Mesothelial cell of epicardium (in vitro differentiated cells): ENCODE measurements at regions not wholly inside any gene's neighbourhood (a gene's known extent, or its start where the extent isn't known, plus 50 kb on each side); places are given as distances from the start of the nearest gene placed in this dataset.

Experiments used
- DNase-seq, 2 experiments: peaks; one replicate each; pipeline ENCODE4 v3.0.0; 2021; ENCODE audit warnings: low spot score in 2 of 2; ENCODE audit not compliant: unreplicated experiment in 2 of 2
- H3K27ac Mint-ChIP-seq: 2 replicates; pipeline ENCODE4 v1.8.0; 2021; ENCODE audit warnings: mixed read lengths
- H3K27me3 Mint-ChIP-seq: 2 replicates; pipeline ENCODE4 v1.8.0; 2021; ENCODE audit warnings: low read depth, mixed read lengths
- H3K36me3 Mint-ChIP-seq: 2 replicates; pipeline ENCODE4 v1.8.0; 2021; ENCODE audit warnings: mixed read lengths
- H3K4me1 Mint-ChIP-seq: 2 replicates; pipeline ENCODE4 v1.8.0; 2021; ENCODE audit warnings: mixed read lengths
- H3K4me3 Mint-ChIP-seq: 2 replicates; pipeline ENCODE4 v1.8.0; 2021; ENCODE audit warnings: mild to moderate bottlenecking, moderate library complexity, mixed read lengths
- H3K9me3 Mint-ChIP-seq: 2 replicates; pipeline ENCODE4 v1.8.0; 2021; ENCODE audit warnings: mixed read lengths
- CTCF ChIP-seq: fragments of 200-600 bp; sonication (generic); IDR thresholded peaks from one replicate; pipeline ENCODE4 v1.5.0; 2021; ENCODE audit warnings: antibody characterized with exemption; ENCODE audit not compliant: unreplicated experiment

- Mint-ChIP-seq H3K9me3 (no peaks in the 10 kb centered on the region), H3K4me3 (no peak overlapping the region), H3K27ac (no peak overlapping the region), H3K36me3 (no peaks in the 10 kb centered on the region), H3K4me1 (peaks cover 14% of the 10 kb centered on the region), H3K27me3 (no peaks in the 10 kb centered on the region)
- DNase-seq, result no peak
- TF ChIP-seq CTCF, result no peak
Measured at GRCh38 chr11:33944345-33944692, 52.4 kb upstream of the LMO2 start.

- H3K9me3 Mint-ChIP-seq, result no peaks in the 10 kb centered on the region
- H3K4me3 Mint-ChIP-seq, result no peak overlapping the region
- DNase-seq, result no peak
- no peaks in the 10 kb centered on the region for H3K27me3 Mint-ChIP-seq
- H3K4me1 Mint-ChIP-seq, result peaks cover 17% of the 10 kb centered on the region
- no peak overlapping the region for H3K27ac Mint-ChIP-seq
- TF ChIP-seq CTCF, result no peak
- H3K36me3 Mint-ChIP-seq, result no peaks in the 10 kb centered on the region
Measured at GRCh38 chr11:33942954-33943353, 51.1 kb upstream of the LMO2 start.

- TF ChIP-seq CTCF, result no peak
- H3K9me3 Mint-ChIP-seq, result no peaks in the 10 kb centered on the region
- H3K4me1 Mint-ChIP-seq, result peaks cover 28% of the 10 kb centered on the region
- H3K27ac Mint-ChIP-seq, result peak overlapping the region; percentile 83
- H3K4me3 Mint-ChIP-seq, result no peak overlapping the region
- no peaks in the 10 kb centered on the region for H3K36me3 Mint-ChIP-seq
- H3K27me3 Mint-ChIP-seq, result no peaks in the 10 kb centered on the region
- DNase-seq, result no peak
Measured at GRCh38 chr11:33941637-33942160, 49.8 kb upstream of the LMO2 start.
